ENCODE measurements at regions not wholly inside any gene's neighbourhood (a gene's known extent, or its start where the extent isn't known, plus 50 kb on each side); places are given as distances from the start of the nearest gene placed in this dataset.

DNA sequence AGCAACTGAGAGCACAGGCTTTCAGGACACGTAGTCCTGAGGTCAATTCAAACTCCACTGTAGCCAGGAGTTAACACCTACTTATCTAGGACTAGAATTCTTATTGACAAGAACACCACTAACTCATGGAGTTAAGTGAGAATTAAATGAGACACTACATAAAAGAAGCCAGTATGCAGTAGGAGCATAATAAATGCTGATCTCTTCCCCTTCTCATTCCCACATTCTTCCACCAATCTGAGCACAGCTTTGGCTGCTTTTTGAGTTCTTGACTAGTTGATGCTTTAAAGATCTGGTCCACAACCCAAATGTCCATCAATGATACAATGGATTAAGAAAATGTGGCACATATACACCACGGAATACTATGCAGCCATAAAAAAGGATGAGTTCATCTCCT is 55.2 kb downstream of the TTC32 start:
- Histone ChIP-seq H3K4me3 (no peak overlapping the region), H3K9me3 (no peaks in the 10 kb centered on the region), H3K27me3 (no peaks in the 10 kb centered on the region), H3K36me3 (no peaks in the 10 kb centered on the region), H3K27ac (no peak overlapping the region), H3K4me1 (no peaks in the 10 kb centered on the region)
- TF ChIP-seq, protein P1, sequence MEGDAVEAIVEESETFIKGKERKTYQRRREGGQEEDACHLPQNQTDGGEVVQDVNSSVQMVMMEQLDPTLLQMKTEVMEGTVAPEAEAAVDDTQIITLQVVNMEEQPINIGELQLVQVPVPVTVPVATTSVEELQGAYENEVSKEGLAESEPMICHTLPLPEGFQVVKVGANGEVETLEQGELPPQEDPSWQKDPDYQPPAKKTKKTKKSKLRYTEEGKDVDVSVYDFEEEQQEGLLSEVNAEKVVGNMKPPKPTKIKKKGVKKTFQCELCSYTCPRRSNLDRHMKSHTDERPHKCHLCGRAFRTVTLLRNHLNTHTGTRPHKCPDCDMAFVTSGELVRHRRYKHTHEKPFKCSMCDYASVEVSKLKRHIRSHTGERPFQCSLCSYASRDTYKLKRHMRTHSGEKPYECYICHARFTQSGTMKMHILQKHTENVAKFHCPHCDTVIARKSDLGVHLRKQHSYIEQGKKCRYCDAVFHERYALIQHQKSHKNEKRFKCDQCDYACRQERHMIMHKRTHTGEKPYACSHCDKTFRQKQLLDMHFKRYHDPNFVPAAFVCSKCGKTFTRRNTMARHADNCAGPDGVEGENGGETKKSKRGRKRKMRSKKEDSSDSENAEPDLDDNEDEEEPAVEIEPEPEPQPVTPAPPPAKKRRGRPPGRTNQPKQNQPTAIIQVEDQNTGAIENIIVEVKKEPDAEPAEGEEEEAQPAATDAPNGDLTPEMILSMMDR (IDR thresholded peaks at IDR 0.05): no peak
- intact Hi-C loops (cut with DNase I): no loop called here
- no peak for DNase-seq (ENCODE audit: low spot score in 2 of 2)

DNA sequence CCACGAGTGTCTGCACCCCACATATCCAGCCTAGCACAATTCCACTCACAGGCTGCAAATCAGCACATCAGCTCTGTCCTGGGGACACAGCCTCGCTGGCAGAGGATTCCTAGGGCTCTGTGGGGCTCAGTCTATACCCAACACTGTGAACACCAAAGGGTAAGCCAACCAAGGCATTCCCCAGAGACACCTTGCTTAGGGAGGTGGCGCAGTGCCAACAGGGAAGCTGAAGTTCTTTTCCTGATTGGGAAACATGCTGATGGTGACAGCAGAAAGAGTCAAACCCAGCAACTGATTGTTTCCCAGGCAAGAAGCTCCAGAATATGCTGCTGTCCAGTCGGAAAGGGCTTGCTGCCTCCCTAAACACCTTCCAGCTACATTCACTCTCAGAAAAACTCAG is 55.8 kb downstream of the TTC32 start:
- H3K9me3 ChIP-seq: no peaks in the 10 kb centered on the region
- no peak for DNase-seq (ENCODE audit: low spot score in 2 of 2)
- no peak overlapping the region for H3K4me3 ChIP-seq
- no peaks in the 10 kb centered on the region for H3K36me3 ChIP-seq
- H3K4me1 ChIP-seq: no peaks in the 10 kb centered on the region
- no peaks in the 10 kb centered on the region for H3K27me3 ChIP-seq
- no peak overlapping the region for H3K27ac ChIP-seq
- intact Hi-C loops (cut with DNase I): no loop called here
- TF ChIP-seq, protein P1 (IDR thresholded peaks at IDR 0.05): no peak

DNA sequence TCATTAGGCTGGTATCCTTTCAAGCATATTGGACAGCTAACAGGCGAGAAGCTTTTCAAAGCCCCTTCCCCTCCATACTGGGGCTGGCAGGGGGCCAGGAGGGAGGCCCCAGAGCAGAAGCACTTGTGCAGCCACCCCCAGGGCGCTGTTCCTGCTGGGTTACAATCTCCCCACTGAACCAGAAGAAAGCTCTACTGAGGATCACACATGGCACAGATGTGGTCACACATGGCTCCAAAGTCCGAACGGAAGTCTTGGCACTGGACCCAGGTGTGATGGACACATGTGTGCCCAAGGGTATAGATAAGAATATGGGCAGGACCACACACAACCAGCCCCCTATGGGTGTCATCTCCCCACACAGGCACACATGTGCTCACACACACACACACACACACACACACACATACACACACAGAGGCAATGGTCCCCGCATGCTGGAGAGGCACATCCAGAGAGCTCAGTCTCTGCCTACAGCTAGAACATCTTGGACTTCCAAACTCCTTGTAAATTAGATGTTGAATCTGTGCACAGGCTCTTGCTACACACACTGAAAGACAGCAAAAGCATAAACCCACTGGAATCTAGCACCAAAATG is 56.4 kb downstream of the TTC32 start:
- intact Hi-C loops (cut with DNase I): no loop called here
- no peak for DNase-seq (ENCODE audit: low spot score in 2 of 2)
- TF ChIP-seq, protein P1 (IDR thresholded peaks at IDR 0.05): no peak

DNA sequence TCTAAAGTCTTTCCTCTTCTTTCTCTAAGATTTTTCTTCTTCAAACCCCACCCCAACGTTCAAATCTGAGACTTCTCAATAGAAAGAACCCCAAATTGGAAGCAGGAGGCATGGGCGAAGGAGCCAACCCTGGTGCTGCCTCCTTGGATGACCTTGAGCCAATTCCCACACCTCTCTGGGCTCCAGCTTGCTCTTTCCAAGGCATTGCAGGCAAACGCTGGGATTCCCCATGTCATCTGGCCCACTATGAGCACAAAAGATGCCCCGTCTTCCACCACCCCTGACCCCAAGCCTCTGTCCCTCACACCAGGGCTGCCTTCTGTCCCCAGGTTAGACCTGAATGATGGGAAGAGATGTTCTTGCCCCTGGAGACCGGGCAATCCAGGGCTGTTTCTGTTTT is 57.0 kb downstream of the TTC32 start:
- no peak overlapping the region for H3K27ac ChIP-seq

More for the DNA sequence above, 56.4 kb downstream of the TTC32 start:
- no peaks in the 10 kb centered on the region for H3K27me3 ChIP-seq
- no peaks in the 10 kb centered on the region for H3K36me3 ChIP-seq
- no peak overlapping the region for H3K27ac ChIP-seq
- H3K9me3 ChIP-seq: no peaks in the 10 kb centered on the region
- no peaks in the 10 kb centered on the region for H3K4me1 ChIP-seq
- H3K4me3 ChIP-seq: no peak overlapping the region

DNA sequence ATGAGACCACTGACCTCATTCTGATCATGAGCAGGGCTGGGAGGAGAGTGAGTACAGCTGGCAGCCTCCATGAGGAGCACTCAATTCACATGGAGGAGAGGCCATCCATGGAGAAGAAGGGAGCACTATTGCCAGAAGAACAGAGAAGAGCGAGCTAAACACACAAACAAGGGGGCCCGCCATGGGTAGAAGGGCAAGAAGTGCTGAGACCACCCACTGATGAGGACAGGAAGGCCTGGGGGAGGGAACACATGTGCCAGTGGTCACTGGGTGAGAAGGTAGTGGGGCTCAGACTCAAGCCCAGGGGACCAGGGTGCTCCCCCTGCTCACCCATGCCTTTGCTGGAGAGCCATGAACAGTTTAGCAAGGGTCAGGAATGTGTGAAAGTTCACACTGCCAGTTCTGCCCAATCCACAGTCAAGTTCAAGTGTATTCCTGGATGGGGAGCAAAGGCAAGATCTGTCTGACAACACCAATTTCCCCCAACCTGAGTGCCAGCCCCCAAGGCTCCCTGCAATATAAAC is 57.7 kb downstream of the TTC32 start:
- intact Hi-C loops (cut with DNase I): no loop called here
- no peaks in the 10 kb centered on the region for H3K27me3 ChIP-seq
- no peak for DNase-seq (ENCODE audit: low spot score in 2 of 2)
- H3K36me3 ChIP-seq: no peaks in the 10 kb centered on the region
- TF ChIP-seq, protein P1 (IDR thresholded peaks at IDR 0.05): no peak
- no peak overlapping the region for H3K27ac ChIP-seq
- H3K4me1 ChIP-seq: no peaks in the 10 kb centered on the region
- no peak overlapping the region for H3K4me3 ChIP-seq
- no peaks in the 10 kb centered on the region for H3K9me3 ChIP-seq

More for the DNA sequence above, 57.0 kb downstream of the TTC32 start:
- DNase-seq (ENCODE audit: low spot score in 2 of 2): no peak
- TF ChIP-seq, protein P1 (IDR thresholded peaks at IDR 0.05): no peak
- intact Hi-C loops (cut with DNase I): no loop called here
- no peak overlapping the region for H3K4me3 ChIP-seq
- no peaks in the 10 kb centered on the region for H3K4me1 ChIP-seq
- H3K9me3 ChIP-seq: no peaks in the 10 kb centered on the region
- H3K27me3 ChIP-seq: no peaks in the 10 kb centered on the region
- no peaks in the 10 kb centered on the region for H3K36me3 ChIP-seq

All from ascending aorta (tissue), 2 donors.